Activated CD4-positive, alpha-beta T cell treated with anti-CD3 and anti-CD28 coated beads, Interleukin-2, Interleukin-4, amounts not matched to agents 100 ng/mL and 50 ng/mL, durations not matched to agents 16 hours and 8 hours (primary cell): ENCODE measurements at regions not wholly inside any gene's neighbourhood (a gene's known extent, or its start where the extent isn't known, plus 50 kb on each side); places are given as distances from the start of the nearest gene placed in this dataset.

ENCODE experiments used
- DNase-seq: peaks from one replicate; pipeline ENCODE4 v3.0.0-alpha.2; 2020; ENCODE audit warnings: low spot score

- no peak for DNase-seq
Observed at GRCh38 chr10:31754803-31755624, 173.6 kb downstream of the ARHGAP12 start.

GRCh38 chr10:31753681-31754080 lies 174.9 kb downstream of the ARHGAP12 start:
- DNase-seq: no peak

GRCh38 chr10:31752170-31752569 lies 176.5 kb downstream of the ARHGAP12 start:
- no peak for DNase-seq

- DNase-seq: no peak
Observed at GRCh38 chr10:31751738-31752080, 176.9 kb downstream of the ARHGAP12 start.

- DNase-seq: no peak
Observed at GRCh38 chr10:31751051-31751737, 177.4 kb downstream of the ARHGAP12 start.

GRCh38 chr10:31749981-31750840 lies 178.4 kb downstream of the ARHGAP12 start:
- no peak for DNase-seq

GRCh38 chr10:31749301-31749700 lies 179.3 kb downstream of the ARHGAP12 start:
- DNase-seq: no peak

- peak; percentile 89 for DNase-seq
Observed at GRCh38 chr10:31745612-31746376, 182.8 kb downstream of the ARHGAP12 start.

GRCh38 chr10:31744025-31744424 lies 184.6 kb downstream of the ARHGAP12 start:
- no peak for DNase-seq

- no peak for DNase-seq
Observed at GRCh38 chr10:31742255-31742654, 186.4 kb downstream of the ARHGAP12 start.

- DNase-seq: no peak
Observed at GRCh38 chr10:31741473-31741872, 187.2 kb downstream of the ARHGAP12 start.

GRCh38 chr10:31739711-31740110 lies 188.9 kb downstream of the ARHGAP12 start:
- no peak for DNase-seq

- DNase-seq: no peak
Observed at GRCh38 chr10:31739146-31739545, 189.5 kb downstream of the ARHGAP12 start.

- no peak for DNase-seq
Observed at GRCh38 chr10:31731711-31732110, 196.9 kb downstream of the ARHGAP12 start.

GRCh38 chr10:31730776-31731175 lies 197.9 kb downstream of the ARHGAP12 start:
- DNase-seq: no peak

GRCh38 chr10:31728698-31729224 lies 199.9 kb downstream of the ARHGAP12 start:
- no peak for DNase-seq

GRCh38 chr10:31725436-31725835 lies 203.2 kb downstream of the ARHGAP12 start:
- no peak for DNase-seq

GRCh38 chr10:31724296-31724695 lies 204.3 kb downstream of the ARHGAP12 start:
- DNase-seq: no peak

- no peak for DNase-seq
Observed at GRCh38 chr10:31723106-31723750, 205.4 kb downstream of the ARHGAP12 start.

GRCh38 chr10:31721096-31721495 lies 207.5 kb downstream of the ARHGAP12 start:
- no peak for DNase-seq

- DNase-seq: no peak
Observed at GRCh38 chr10:31720546-31720945, 208.1 kb downstream of the ARHGAP12 start.
